Stimulated activated CD8-positive, alpha-beta memory T cell treated with anti-CD3 and anti-CD28 coated beads, Interleukin-2, amount 100 ng/mL, for 1 hour (primary cell): ENCODE measurements at regions not wholly inside any gene's neighbourhood (a gene's known extent, or its start where the extent isn't known, plus 50 kb on each side); places are given as distances from the start of the nearest gene placed in this dataset.
"Not testable (repeated sequence)": the region's sequence is repeated elsewhere in the genome, so short reads cannot be mapped to it uniquely, and the experiment has no call there.

Experiments used
- DNase-seq, 2 donors: peaks; one replicate each; pipeline ENCODE4 v3.0.0-alpha.2; 2020; ENCODE audit warnings: low read depth in 2 of 2

DNA sequence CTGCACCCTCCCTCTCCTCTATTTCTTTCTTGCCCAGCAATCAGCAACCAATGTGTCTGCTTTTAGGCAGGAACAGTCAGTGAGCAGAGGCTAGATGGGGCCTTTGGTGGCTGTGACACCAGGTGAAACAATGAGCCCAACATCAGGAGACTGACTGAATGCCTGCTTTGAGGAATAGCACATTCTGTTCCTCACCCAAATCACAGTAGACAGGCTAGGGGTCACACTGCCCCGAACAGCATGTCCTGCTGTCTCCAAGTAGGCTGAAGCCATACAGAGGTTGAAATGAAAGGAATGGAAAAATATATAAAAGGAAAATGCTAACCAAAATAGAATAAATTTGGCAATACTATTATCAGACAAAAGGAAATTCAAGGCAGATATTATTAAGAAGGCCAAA is 122.5 kb upstream of the GDNF start:
- DNase-seq: no peak

DNA sequence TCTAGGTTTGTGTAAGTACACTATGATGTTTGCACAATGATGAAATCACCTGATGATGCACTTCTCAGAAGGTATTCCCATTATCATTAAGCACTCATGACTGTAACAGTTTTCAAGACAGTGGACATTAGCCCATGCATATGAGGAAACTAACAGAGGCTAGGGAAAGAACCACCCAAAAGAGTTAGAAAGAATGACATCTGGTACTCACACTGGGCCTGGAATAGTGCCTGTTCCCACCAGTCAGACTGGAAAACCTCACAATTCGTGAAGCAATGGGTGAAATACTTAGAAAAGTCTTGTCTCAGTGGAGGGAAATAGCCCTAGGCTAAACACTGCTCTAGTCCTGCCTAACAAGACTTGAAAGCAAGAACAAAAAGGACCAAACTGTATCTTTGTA is 117.4 kb upstream of the GDNF start:
- DNase-seq: no peak

DNA sequence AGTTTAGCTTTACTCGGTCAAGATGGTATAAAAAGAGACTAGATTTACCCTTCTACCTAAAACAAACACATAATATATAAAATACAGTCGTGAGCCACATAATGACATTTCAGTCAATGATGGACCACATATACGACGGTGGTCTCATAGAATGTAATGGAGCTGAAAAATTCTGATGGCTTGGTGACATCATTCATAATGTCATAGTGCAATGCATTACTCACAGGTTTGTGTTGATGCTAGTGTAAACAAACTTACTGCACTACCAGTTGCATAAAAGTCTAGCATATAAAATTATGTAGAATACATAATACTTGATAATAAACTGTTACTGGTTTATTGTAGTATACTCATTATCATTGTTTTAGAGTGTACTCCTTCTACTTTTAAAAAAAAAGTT is 115.9 kb upstream of the GDNF start:
- no peak for DNase-seq

DNA sequence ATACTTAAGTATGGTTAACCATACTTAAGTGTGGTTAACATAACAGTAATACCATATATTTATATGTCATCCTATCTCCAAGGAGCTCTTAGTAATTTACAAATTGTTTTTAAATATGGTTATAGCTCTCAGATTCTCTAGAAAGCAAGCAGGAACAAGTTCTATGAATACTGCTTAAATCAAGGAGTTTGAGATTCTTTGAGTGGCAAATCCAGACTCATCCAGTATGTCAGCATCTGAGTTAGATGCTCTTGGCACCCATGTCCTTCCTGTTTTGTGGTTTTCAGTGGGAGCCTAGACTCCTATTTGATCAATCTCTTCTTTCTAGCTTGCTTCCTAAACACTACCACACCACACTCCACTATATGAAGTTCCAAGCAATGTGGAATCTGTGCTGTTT is 114.7 kb upstream of the GDNF start:
- no peak for DNase-seq

DNA sequence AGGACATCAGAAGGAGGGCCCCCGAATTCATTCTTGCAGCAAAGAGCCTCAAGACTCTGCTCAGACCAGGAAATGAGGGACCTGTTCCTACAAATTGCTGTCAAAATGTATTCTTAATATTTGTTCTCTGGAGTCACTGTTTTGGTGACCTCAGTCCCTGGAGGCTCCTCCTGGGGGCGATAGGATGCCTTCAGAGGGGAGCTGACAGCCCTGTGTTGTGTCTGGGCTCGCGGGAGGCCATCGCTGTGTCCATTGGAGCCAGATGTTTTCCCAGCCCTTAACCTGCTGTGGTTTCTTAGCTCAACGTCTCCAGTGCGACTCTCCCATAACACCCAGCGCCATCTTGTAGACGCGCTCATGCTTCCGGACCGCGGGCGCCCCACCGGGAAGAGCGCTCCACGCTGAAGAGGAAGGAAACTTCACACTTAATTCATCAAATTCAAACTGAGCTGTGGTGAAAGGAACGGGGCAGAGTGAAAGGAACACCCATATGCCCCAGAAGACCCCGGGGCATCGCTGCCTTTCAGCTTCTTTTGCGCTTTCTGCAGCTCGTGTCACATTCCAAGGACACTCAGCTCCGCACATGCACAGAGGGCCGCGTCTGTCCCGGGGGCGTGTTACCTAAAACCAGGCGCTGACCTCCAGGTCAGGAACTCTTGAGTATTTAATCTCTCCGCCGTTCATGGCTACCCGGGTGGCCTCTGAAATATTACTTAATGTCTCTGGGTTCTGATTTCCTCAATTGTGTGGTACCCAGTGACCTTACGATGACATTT is 112.3 kb upstream of the GDNF start:
- DNase-seq: no peak

DNA sequence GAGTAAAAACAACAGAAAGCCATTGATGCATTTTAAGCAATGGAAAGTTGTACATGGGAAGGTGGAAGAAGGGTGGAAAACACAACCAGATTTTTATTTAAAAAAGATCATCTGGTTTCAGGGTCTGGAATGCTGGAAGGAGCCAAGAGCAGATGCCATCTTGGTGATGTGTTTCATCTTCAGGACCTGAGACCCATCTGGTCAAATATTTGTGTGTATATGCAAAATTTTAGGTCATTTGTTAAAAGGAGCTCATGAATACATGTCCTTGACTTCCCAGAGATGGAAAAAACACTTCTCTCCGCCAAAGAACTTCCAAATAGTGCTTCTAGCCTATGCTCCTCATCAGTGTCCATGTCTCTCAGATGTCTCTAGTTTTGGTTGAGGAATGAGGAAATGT is 110.6 kb upstream of the GDNF start:
- no peak for DNase-seq

DNA sequence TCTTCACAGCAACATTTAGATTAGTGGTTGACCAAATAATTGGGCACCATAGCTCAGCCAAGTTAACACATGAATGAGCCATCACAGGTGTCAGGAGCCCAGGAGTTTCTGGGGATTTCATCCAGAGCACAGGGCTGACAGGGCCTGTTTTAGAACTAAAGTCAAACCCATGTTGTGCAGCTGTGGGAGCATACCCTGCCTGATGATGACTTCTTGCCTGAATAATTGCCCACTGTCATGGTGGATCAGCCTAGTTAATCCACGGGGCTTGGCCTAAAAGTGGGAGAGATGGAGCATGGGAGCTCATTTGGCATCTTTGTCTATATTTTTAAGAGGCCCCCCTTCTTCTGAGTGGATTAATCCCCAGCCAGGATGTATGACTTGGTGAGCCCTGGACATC is 105.6 kb upstream of the GDNF start:
- no peak for DNase-seq

DNA sequence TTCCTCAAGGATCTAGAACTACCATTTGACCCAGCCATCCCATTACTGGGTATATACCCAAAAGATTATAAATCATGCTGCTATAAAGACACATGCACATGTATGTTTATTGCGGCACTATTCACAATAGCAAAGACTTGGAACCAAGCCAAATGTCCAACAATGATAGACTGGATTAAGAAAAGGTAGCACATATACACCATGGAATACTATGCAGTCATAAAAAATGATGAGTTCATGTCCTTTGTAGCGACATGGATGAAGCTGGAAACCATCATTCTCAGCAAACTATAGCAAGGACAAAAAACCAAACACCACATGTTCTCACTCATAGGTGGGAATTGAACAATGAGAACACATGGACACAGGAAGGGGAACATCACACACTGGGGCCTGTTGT is 103.3 kb upstream of the GDNF start:
- not testable (repeated sequence) for DNase-seq

DNA sequence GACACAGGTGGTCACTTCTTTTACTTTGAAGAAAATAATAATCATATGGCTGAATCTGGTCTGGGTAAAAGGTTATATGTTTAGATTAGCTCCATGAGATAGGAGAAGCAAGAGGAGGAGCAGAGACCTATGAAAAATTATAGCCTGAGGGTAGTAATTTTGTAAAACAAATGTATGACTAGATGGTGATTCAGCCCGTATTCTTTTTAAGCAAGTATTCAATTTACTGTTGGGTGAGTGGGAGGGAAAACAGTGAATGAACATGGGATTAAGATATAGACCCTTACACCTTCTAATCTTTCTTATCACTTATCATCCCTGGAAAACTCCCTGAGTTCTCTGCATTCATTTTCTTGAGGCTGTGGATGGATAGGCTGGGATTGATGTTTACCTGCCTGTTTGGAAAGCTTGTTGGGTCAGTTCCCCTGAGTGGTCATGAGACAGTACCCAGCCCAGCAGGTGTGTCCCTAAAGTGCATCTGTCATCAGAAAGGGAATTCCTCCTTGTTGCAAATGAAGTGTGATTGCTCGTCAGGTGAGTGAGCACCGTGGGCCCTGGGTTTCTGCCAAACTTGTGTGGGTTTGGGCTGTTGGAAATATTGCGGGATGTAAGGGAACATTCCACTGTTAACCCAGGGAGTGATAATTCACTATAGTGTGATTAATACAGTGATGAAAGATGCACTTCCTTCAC is 101.2 kb upstream of the GDNF start:
- DNase-seq: no peak

DNA sequence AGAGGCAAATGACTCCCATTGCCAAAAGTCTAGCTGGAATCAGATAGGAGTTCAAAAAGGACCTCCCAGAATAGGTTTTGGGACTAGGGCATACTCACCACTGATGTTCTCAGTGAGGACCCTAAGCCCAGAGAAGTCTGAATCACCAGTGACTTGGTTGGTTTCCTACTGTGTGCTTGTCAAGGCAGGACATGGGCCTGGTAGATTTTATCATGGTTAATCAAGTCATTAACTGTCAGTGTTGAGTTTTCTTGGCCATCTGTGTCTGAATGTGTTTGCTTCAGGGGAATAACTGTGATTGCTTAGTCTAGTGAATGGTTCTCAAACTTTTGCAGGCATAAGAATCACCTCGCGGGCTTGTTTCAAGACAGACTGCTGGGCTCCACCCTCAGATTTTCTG is 99.0 kb upstream of the GDNF start:
- no peak for DNase-seq

DNA sequence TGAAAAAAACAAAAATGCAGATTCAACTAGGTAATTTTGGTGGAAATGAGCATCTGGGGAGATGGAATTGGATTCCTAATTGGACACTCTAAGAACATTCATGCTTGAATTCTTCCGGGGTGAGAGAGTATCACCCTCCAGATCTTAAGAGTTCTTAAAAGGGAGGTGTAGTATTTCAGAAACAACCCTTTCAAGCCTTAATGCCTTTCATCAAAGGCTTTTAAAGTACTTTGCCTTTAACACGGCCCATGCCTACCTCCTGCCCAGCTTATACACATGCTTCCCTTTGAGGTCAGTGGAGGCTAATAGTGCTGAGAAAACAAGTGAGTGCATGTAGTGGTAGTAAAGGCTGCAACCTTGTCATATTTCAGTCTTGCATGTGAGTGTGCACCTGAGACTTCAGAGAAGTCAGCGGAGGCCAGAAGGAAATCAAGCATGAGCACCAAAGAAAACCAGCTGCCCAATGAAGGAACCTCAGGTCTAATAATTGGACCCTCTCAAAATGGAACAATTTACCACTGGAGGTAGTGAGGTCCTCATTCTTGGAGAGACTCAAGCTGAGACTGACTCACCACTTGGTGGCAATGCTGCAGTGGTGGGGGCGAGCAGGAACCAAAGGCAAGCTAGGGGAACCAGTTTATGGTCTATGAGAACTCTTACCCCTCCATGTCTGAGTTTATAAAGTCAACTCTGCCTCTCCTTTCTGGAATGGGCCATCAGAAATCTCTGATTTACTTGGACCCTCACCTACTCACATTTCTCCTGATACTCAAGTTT is 98.4 kb upstream of the GDNF start:
- no peak for DNase-seq

DNA sequence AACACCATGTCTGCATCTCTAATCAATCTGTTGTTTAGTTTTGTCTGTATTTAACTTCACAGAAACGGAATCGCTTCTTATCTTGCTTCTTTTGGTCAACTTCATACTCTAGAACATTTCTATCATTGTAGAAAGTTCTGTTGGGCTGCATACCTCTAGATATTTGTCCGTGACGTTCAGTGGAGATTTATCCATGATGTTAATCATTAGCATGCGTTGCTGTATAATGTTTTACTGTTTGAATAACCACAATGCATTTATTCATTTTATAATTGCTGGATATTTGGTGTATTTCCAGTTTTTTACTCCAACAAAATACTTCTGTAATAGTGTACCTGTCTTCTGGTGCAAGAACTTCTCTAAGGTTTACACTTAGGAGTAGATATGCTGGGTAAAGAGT is 96.2 kb upstream of the GDNF start:
- DNase-seq: no peak

DNA sequence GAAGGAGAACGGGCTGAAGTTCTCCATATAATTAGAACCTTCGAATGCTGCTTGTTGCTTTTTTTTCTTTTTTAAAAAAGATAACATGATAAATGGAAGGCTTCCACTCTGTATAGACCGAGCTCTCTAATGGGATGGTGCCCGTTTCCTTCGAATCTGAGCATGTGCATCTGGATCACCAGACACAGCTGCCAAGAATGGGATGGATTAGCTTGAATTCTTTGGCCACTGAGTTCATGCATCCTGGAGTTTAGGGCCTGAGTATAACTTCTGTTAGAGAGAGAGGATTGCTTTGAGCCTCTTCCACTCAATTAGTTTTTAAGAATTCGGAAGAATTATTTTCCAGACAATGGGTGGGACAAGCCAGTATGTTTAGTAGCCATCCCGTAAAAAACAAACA is 93.7 kb upstream of the GDNF start:
- no peak for DNase-seq

DNA sequence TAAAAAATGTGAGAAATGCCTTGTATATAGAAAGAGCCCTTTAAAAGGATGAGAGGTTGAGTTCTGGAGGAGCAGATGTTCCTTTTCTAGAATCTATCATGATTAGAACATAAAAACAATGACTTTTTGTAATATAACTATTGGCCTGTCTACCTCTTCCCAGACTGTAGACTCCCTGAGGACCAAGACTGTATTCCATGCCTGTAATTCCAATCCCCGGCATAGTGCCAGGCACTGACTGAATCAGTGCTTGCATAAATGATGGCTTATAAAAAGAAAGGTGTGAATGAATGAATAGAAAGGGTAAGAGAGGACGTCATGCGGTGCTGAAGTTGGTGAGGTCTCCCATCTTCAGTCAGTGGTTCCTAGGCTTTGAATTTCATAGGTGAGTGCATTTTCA is 92.6 kb upstream of the GDNF start:
- no peak for DNase-seq

DNA sequence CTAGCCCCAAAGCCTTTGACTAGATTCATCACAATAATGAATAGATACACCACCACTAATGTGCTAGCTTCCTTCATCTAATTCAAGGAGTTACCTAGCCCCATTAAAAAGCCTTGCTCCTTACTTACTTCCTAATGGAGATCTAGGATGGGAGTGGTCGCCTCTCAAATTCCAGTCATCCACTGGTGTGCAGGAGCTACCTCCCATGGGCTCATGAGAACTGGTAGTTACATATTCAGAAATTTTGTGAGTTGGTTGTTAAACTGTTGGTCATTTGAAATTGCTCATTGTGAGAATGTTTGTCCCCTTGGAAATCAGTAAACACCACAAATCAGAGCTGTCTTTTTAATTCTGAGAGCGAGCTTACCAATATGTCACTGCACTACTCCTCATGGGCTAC is 91.7 kb upstream of the GDNF start:
- DNase-seq: no peak

DNA sequence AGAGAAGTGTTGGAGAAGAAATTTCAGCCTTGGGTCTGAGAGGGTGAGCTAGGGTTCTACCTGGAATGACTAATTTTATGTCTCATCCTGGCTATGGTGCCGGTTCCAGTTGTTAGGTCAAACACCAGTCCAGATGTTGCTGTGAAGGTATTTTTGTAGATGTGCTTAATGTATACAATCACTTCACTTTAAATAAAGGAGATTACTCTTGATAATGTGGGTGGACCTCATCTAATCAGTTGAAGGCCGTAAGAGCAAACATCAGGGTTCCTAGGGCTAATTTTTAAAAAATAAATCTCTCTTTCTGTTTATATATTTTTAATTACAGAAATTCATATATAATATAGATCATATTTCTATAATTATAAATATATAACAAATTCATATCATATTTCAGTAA is 90.5 kb upstream of the GDNF start:
- no peak for DNase-seq

DNA sequence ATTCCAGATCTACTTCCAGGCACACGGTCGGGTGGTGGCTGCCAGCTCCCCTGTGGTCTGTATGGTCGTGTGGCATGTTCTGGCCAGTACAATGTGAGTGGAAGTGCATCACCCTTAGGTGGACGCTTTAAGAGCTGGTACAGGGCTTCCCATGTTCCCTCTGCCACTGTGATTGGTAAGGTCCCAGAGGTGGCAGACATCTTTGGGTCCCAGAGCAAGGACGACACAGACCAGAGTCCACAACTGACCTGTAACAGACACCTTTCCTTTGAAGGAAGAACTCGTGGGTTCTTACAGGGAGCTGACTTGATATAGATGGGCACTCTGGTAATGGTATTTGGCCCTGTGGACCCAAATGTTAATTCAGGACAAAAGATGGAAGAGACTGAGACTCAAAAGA is 90.0 kb upstream of the GDNF start:
- no peak for DNase-seq

DNA sequence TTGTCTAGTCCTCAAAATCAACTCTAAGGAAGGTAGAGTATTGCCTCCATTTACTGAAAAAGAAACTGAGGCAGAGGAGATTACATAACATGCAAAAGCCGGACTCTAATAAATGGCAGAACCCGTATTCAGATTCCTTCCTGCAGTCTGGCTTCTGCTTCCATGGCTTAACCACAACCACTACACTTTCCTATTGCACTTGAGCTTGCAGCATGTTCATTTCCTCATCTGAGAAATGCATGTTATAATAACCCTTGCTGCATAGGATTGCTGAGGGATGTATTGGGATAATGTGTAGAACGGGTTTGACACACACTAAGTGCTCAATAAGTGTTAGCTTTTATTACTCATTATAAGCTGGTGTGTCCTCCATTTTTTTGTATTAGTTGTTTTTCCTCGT is 87.9 kb upstream of the GDNF start:
- DNase-seq: not testable (repeated sequence)

DNA sequence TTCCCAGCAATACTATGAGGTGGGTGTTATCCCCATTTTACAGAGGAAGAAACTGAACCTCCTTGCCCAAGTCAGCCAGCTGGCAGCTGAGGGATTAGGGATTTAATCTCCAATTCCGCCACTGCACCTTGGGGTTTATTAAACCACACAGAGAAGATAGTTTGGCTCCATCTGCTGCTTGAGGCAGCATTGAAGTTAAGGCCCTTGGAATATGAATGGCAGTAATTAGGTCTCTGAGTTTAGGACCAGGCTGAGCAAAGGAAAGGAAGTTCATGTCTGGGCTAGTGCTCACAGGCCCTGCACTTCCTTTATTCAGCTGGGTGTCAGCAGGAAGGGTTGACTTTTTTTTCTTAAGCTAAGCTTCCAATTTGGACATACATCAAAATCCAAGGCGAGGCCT is 86.9 kb upstream of the GDNF start:
- no peak for DNase-seq

DNA sequence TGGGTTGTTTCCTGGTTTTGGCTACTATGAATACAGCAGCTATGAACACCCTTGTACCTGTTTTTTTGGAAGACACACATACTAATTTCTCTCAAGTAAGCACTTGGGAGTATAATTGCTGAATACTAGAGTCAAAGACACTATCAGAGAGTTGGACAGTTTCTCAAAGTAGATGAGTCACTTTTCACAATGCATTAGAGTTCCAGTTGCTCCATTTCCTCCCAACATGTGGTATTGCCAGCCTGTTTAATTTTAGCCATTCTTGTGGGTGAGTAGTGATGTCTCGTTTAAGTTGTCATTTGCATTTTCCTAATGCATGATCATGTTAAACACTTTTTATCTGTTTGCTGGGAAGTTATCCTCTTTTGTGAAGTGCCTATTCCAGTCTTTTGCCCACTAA is 81.6 kb upstream of the GDNF start:
- DNase-seq: no peak

DNA sequence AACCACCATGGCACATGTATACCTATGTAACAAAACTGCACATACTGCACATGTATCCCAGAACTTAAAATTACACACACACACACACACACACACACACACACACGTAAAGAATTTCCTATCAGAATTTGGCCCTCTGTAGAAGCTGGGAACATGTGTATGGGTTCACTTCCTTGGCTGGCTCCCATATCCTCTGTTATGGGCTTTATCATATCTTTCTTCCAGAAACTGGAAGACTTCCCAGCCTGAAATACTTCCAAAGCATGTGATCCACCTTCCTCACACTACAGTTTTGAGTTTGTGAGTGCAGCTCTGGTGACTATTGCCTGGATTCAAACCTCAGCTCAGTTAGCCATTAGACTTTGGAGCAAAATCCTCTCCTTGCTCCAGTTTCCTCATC is 78.6 kb upstream of the GDNF start:
- DNase-seq: no peak

DNA sequence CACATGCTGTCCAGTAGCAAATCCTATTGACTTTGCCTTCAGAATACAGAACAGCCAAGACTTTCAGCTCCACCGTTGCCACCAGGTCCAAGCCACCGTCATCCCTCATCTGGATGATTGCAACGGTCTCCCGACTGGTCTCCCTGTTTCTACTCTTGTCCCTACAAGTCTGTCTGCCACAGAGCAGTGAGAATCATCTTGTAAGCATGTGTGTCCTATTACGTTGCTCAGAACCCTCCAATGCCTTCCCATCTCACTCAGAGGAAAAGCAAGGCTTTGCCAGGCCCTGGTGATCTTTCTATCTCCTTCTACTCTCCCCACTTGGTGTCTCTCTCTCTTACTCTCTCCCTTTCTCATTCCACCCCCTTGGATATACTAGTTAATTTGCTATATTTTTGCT is 76.7 kb upstream of the GDNF start:
- no peak for DNase-seq
